Astrocyte (in vitro differentiated cells and primary cell): ENCODE measurements at regions not wholly inside any gene's neighbourhood (a gene's known extent, or its start where the extent isn't known, plus 50 kb on each side); places are given as distances from the start of the nearest gene placed in this dataset.

Experiments
- CTCF ChIP-seq: IDR thresholded peaks from 2 replicates; pipeline ENCODE4 v1.5.1; 2011; ENCODE audit warnings: low read depth, mild to moderate bottlenecking, inconsistent platforms, low read length, moderate library complexity; ENCODE audit not compliant: insufficient read depth
- EZH2 ChIP-seq: IDR thresholded peaks from 2 replicates; pipeline ENCODE4 v1.6.1; 2012; ENCODE audit warnings: mild to moderate bottlenecking, low read length, inconsistent platforms; ENCODE audit not compliant: insufficient read depth

GRCh38 chr18:70386582-70386981 is 97.7 kb downstream of the SOCS6 start:
- TF ChIP-seq CTCF (no peak), EZH2 (no peak)
